HG03378 (cell line): ENCODE measurements at regions not wholly inside any gene's neighbourhood (a gene's known extent, or its start where the extent isn't known, plus 50 kb on each side); places are given as distances from the start of the nearest gene placed in this dataset.
"Not testable (repeated sequence)": the region's sequence is repeated elsewhere in the genome, so short reads cannot be mapped to it uniquely, and the experiment has no call there.

Experiments used
- ATAC-seq: cut with Tn5 transposase; IDR thresholded peaks from one replicate; pipeline ENCODE4 v1.9.1; 2021; ENCODE audit warnings: mild to moderate bottlenecking, moderate library complexity; ENCODE audit not compliant: unreplicated experiment

- no peak for ATAC-seq
Measured at GRCh38 chr1:95744731-95745130, 510.7 kb downstream of the RWDD3 start.

GRCh38 chr1:95752515-95753381, 518.7 kb downstream of the RWDD3 start:
- ATAC-seq, result no peak

- no peak for ATAC-seq
Measured at GRCh38 chr1:95753382-95754016, 519.5 kb downstream of the RWDD3 start.

- no peak for ATAC-seq
Measured at GRCh38 chr1:95754412-95754811, 520.4 kb downstream of the RWDD3 start.

GRCh38 chr1:95766036-95766435, 532.0 kb downstream of the RWDD3 start:
- ATAC-seq, result no peak

- ATAC-seq, result no peak
Measured at GRCh38 chr1:95770581-95770980, 536.6 kb downstream of the RWDD3 start.

- no peak for ATAC-seq
Measured at GRCh38 chr1:95778217-95778616, 544.2 kb downstream of the RWDD3 start.

- no peak for ATAC-seq
Measured at GRCh38 chr1:95780836-95781235, 546.8 kb downstream of the RWDD3 start.

- no peak for ATAC-seq
Measured at GRCh38 chr1:95790136-95790535, 556.1 kb downstream of the RWDD3 start.

- ATAC-seq, result no peak
Measured at GRCh38 chr1:95793893-95794292, 559.9 kb downstream of the RWDD3 start.

GRCh38 chr1:95797761-95798160, 563.8 kb downstream of the RWDD3 start:
- not testable (repeated sequence) for ATAC-seq

- no peak for ATAC-seq
Measured at GRCh38 chr1:95806171-95806570, 572.2 kb downstream of the RWDD3 start.

GRCh38 chr1:95809391-95809790, 575.4 kb downstream of the RWDD3 start:
- no peak for ATAC-seq

GRCh38 chr1:95815511-95815910, 581.5 kb downstream of the RWDD3 start:
- ATAC-seq, result no peak

GRCh38 chr1:95829556-95829955, 595.5 kb downstream of the RWDD3 start:
- no peak for ATAC-seq

- ATAC-seq, result no peak
Measured at GRCh38 chr1:95832370-95832769, 598.4 kb downstream of the RWDD3 start.

GRCh38 chr1:95849439-95849838, 615.4 kb downstream of the RWDD3 start:
- ATAC-seq, result no peak

- no peak for ATAC-seq
Measured at GRCh38 chr1:95850165-95850649, 616.2 kb downstream of the RWDD3 start.

GRCh38 chr1:95850763-95851162, 616.8 kb downstream of the RWDD3 start:
- ATAC-seq, result no peak

GRCh38 chr1:95852483-95853070, 618.6 kb downstream of the RWDD3 start:
- no peak for ATAC-seq

GRCh38 chr1:95854457-95854856, 620.4 kb downstream of the RWDD3 start:
- no peak for ATAC-seq

- no peak for ATAC-seq
Measured at GRCh38 chr1:95863086-95863485, 629.1 kb downstream of the RWDD3 start.
